ENCODE measurements at regions not wholly inside any gene's neighbourhood (a gene's known extent, or its start where the extent isn't known, plus 50 kb on each side); places are given as distances from the start of the nearest gene placed in this dataset.

- CTCF ChIA-PET, result no interaction called here
- DNase-seq, result no peak
- Mint-ChIP-seq H3K9me3 (ENCODE audit: low read depth, unreplicated experiment) (no peaks in the 10 kb centered on the region), H3K27ac (ENCODE audit: unreplicated experiment) (no peak overlapping the region), H3K36me3 (ENCODE audit: insufficient read depth, unreplicated experiment) (no peaks in the 10 kb centered on the region), H3K4me1 (ENCODE audit: low read depth, unreplicated experiment) (peaks cover 11% of the 10 kb centered on the region), H3K27me3 (ENCODE audit: unreplicated experiment) (no peaks in the 10 kb centered on the region), H3K4me3 (ENCODE audit: low read depth, unreplicated experiment) (no peak overlapping the region)
- TF ChIP-seq CTCF (IDR thresholded peaks at IDR 0.05; ENCODE audit: unreplicated experiment), result no peak
- intact Hi-C loops (cut with micrococcal nuclease; ENCODE audit: unreplicated experiment), result loop anchor here (10.0 kb wide), 3 partner anchors 128 to 342 kb away; partner anchors contain the start of gene SEM1
- no TSS peak for BruUV-seq (replicated peaks)
Observed at GRCh38 chr7:96416599-96416998, 94.7 kb upstream of the SLC25A13 start.

GRCh38 chr7:96416116-96416515, 94.2 kb upstream of the SLC25A13 start:
- CTCF ChIA-PET, result no interaction called here
- intact Hi-C loops (cut with micrococcal nuclease; ENCODE audit: unreplicated experiment), result loop anchor here (10.0 kb wide), 3 partner anchors 129 to 341 kb away; partner anchors contain the start of gene SEM1
- no peak for TF ChIP-seq CTCF (IDR thresholded peaks at IDR 0.05; ENCODE audit: unreplicated experiment)
- Mint-ChIP-seq H3K27ac (ENCODE audit: unreplicated experiment) (no peak overlapping the region), H3K27me3 (ENCODE audit: unreplicated experiment) (no peaks in the 10 kb centered on the region), H3K4me3 (ENCODE audit: low read depth, unreplicated experiment) (no peak overlapping the region), H3K9me3 (ENCODE audit: low read depth, unreplicated experiment) (no peaks in the 10 kb centered on the region), H3K4me1 (ENCODE audit: low read depth, unreplicated experiment) (peaks cover 11% of the 10 kb centered on the region), H3K36me3 (ENCODE audit: insufficient read depth, unreplicated experiment) (no peaks in the 10 kb centered on the region)
- no peak for DNase-seq
- no TSS peak for BruUV-seq (replicated peaks)

GRCh38 chr7:96415293-96415940, 93.5 kb upstream of the SLC25A13 start:
- Mint-ChIP-seq H3K36me3 (ENCODE audit: insufficient read depth, unreplicated experiment) (no peaks in the 10 kb centered on the region), H3K4me1 (ENCODE audit: low read depth, unreplicated experiment) (peaks cover 11% of the 10 kb centered on the region), H3K9me3 (ENCODE audit: low read depth, unreplicated experiment) (no peaks in the 10 kb centered on the region), H3K27me3 (ENCODE audit: unreplicated experiment) (no peaks in the 10 kb centered on the region), H3K27ac (ENCODE audit: unreplicated experiment) (no peak overlapping the region), H3K4me3 (ENCODE audit: low read depth, unreplicated experiment) (no peak overlapping the region)
- no TSS peak for BruUV-seq (replicated peaks)
- DNase-seq, result peak; percentile 55
- CTCF ChIA-PET, result interaction anchor here (0.6 kb wide), 1 partner anchor 317 kb away, joined by 3 read pairs; no protein-coding TSS in a partner anchor
- intact Hi-C loops (cut with micrococcal nuclease; ENCODE audit: unreplicated experiment), result loop anchor here (2.0 to 10.0 kb wide), 4 partner anchors 129 to 611 kb away; partner anchors contain the start of gene SEM1
- no peak for TF ChIP-seq CTCF (IDR thresholded peaks at IDR 0.05; ENCODE audit: unreplicated experiment)

- H3K36me3 Mint-ChIP-seq (ENCODE audit: insufficient read depth, unreplicated experiment), result no peaks in the 10 kb centered on the region
- H3K4me1 Mint-ChIP-seq (ENCODE audit: low read depth, unreplicated experiment), result peaks cover 11% of the 10 kb centered on the region
- CTCF ChIA-PET, result no interaction called here
- no peak overlapping the region for H3K27ac Mint-ChIP-seq (ENCODE audit: unreplicated experiment)
- no peaks in the 10 kb centered on the region for H3K27me3 Mint-ChIP-seq (ENCODE audit: unreplicated experiment)
- H3K4me3 Mint-ChIP-seq (ENCODE audit: low read depth, unreplicated experiment), result no peak overlapping the region
- peak; percentile 38 for TF ChIP-seq CTCF (IDR thresholded peaks at IDR 0.05; ENCODE audit: unreplicated experiment)
- no TSS peak for BruUV-seq (replicated peaks)
- DNase-seq, result peak; percentile 44
- intact Hi-C loops (cut with micrococcal nuclease; ENCODE audit: unreplicated experiment), result loop anchor here (2.0 to 10.0 kb wide), 4 partner anchors 130 to 612 kb away; partner anchors contain the start of gene SEM1
- no peaks in the 10 kb centered on the region for H3K9me3 Mint-ChIP-seq (ENCODE audit: low read depth, unreplicated experiment)
Observed at GRCh38 chr7:96414931-96415292, 93.0 kb upstream of the SLC25A13 start.

Measured in Calu3 (cell line).